B cell (primary cell): ENCODE measurements at regions not wholly inside any gene's neighbourhood (a gene's known extent, or its start where the extent isn't known, plus 50 kb on each side); places are given as distances from the start of the nearest gene placed in this dataset.

Source experiments
- EZH2 ChIP-seq: IDR thresholded peaks from 2 replicates; pipeline ENCODE4 v1.6.1; 2012; ENCODE audit warnings: borderline replicate concordance, low read depth, mild to moderate bottlenecking, moderate library complexity, low read length; ENCODE audit not compliant: insufficient read depth, poor library complexity, severe bottlenecking
- TF ChIP-seq, protein P1 (sequence below): fragments of 200-600 bp; IDR thresholded peaks from one replicate; pipeline ENCODE4 v1.8.0; 2022; ENCODE audit warnings: antibody characterized with exemption, mild to moderate bottlenecking

DNA sequence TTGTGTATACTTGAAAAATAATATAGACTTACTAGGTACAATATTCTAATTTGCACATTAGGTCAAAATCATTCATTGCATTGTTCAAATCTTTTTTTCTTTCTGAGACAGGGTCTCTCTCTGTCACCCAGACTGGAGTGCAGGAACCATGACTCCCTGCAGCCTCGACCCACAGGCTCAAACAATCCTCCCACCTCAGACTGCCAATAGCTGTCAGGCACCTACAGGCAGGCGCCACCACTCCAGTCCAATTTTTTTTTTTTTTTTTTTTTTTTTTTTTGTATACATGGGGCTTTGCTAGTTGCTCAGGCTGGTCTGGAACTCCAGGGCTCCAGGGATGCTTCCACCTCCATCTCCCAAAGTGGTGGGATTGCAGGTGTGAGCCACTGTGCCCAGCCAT is 656.9 kb downstream of the KCNT2 start:
- TF ChIP-seq, protein P1, sequence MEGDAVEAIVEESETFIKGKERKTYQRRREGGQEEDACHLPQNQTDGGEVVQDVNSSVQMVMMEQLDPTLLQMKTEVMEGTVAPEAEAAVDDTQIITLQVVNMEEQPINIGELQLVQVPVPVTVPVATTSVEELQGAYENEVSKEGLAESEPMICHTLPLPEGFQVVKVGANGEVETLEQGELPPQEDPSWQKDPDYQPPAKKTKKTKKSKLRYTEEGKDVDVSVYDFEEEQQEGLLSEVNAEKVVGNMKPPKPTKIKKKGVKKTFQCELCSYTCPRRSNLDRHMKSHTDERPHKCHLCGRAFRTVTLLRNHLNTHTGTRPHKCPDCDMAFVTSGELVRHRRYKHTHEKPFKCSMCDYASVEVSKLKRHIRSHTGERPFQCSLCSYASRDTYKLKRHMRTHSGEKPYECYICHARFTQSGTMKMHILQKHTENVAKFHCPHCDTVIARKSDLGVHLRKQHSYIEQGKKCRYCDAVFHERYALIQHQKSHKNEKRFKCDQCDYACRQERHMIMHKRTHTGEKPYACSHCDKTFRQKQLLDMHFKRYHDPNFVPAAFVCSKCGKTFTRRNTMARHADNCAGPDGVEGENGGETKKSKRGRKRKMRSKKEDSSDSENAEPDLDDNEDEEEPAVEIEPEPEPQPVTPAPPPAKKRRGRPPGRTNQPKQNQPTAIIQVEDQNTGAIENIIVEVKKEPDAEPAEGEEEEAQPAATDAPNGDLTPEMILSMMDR, result no peak
- TF ChIP-seq EZH2, result no peak
